GM18511 (cell line): ENCODE measurements at regions not wholly inside any gene's neighbourhood (a gene's known extent, or its start where the extent isn't known, plus 50 kb on each side); places are given as distances from the start of the nearest gene placed in this dataset.

Source experiments
- ATAC-seq: cut with Tn5 transposase; IDR thresholded peaks from one replicate; pipeline ENCODE4 v1.9.1; 2021; ENCODE audit warnings: mild to moderate bottlenecking, moderate library complexity; ENCODE audit not compliant: unreplicated experiment

GRCh38 chr9:28868228-28868990 lies 1295.1 kb upstream of the C9orf72 start:
- ATAC-seq: no peak

GRCh38 chr9:28882529-28882928 lies 1309.2 kb upstream of the C9orf72 start:
- ATAC-seq: no peak

GRCh38 chr9:28883234-28883633 lies 1310.0 kb upstream of the C9orf72 start:
- no peak for ATAC-seq

- no peak for ATAC-seq
Observed at GRCh38 chr9:28887188-28887884, 1314.1 kb upstream of the C9orf72 start.

GRCh38 chr9:28888806-28889205 lies 1315.5 kb upstream of the C9orf72 start:
- no peak for ATAC-seq

GRCh38 chr9:28892538-28892937 lies 1319.3 kb upstream of the C9orf72 start:
- ATAC-seq: no peak

GRCh38 chr9:28899267-28899666 lies 1326.0 kb upstream of the C9orf72 start:
- ATAC-seq: no peak

- no peak for ATAC-seq
Observed at GRCh38 chr9:28899926-28900325, 1326.6 kb upstream of the C9orf72 start.

GRCh38 chr9:28900406-28900805 lies 1327.1 kb upstream of the C9orf72 start:
- no peak for ATAC-seq

- ATAC-seq: no peak
Observed at GRCh38 chr9:28909526-28909925, 1336.2 kb upstream of the C9orf72 start.

GRCh38 chr9:28912621-28913020 lies 1339.3 kb upstream of the C9orf72 start:
- ATAC-seq: no peak

GRCh38 chr9:28915202-28915930 lies 1342.1 kb upstream of the C9orf72 start:
- no peak for ATAC-seq

GRCh38 chr9:28916348-28916747 lies 1343.1 kb upstream of the C9orf72 start:
- no peak for ATAC-seq

GRCh38 chr9:28921857-28922500 lies 1348.7 kb upstream of the C9orf72 start:
- ATAC-seq: no peak

- no peak for ATAC-seq
Observed at GRCh38 chr9:28922891-28923290, 1349.6 kb upstream of the C9orf72 start.

GRCh38 chr9:28923351-28923750 lies 1350.1 kb upstream of the C9orf72 start:
- ATAC-seq: no peak

- ATAC-seq: no peak
Observed at GRCh38 chr9:28925157-28925556, 1351.9 kb upstream of the C9orf72 start.

- ATAC-seq: no peak
Observed at GRCh38 chr9:28926306-28926705, 1353.0 kb upstream of the C9orf72 start.

GRCh38 chr9:28927691-28928090 lies 1354.4 kb upstream of the C9orf72 start:
- no peak for ATAC-seq

- no peak for ATAC-seq
Observed at GRCh38 chr9:28929433-28929832, 1356.2 kb upstream of the C9orf72 start.

GRCh38 chr9:28930766-28931165 lies 1357.5 kb upstream of the C9orf72 start:
- ATAC-seq: no peak
